DND-41 (cell line): ENCODE measurements at regions not wholly inside any gene's neighbourhood (a gene's known extent, or its start where the extent isn't known, plus 50 kb on each side); places are given as distances from the start of the nearest gene placed in this dataset.

ENCODE experiments used
- ATAC-seq: fragments of 200-7000 bp; cut with Tn5 transposase; 3 replicates; pipeline ENCODE4 v1.9.1; 2021; ENCODE audit warnings: low read depth; ENCODE audit not compliant: insufficient read depth
- DNase-seq: peaks from one replicate; pipeline ENCODE4 v3.0.0-alpha.2; 2020
- H2AFZ ChIP-seq: 2 replicates; pipeline ENCODE4 v1.6.0; 2012; ENCODE audit warnings: low read depth, low read length
- H3K27ac ChIP-seq: 2 replicates; pipeline ENCODE4 v1.5.1; 2012; ENCODE audit warnings: low read length, inconsistent platforms
- H3K27me3 ChIP-seq: fragments of 200-600 bp; sonication (generic); 2 replicates; pipeline ENCODE4 v1.6.0; 2012; ENCODE audit warnings: low read length, mild to moderate bottlenecking, inconsistent platforms; ENCODE audit not compliant: insufficient read depth, poor library complexity
- H3K36me3 ChIP-seq: 2 replicates; pipeline ENCODE4 v1.5.1; 2012; ENCODE audit warnings: low read length, inconsistent platforms; ENCODE audit not compliant: insufficient read depth
- H3K4me1 ChIP-seq: 2 replicates; pipeline ENCODE4 v1.5.1; 2012; ENCODE audit warnings: mild to moderate bottlenecking, low read length; ENCODE audit not compliant: insufficient read depth
- H3K4me2 ChIP-seq: 2 replicates; pipeline ENCODE4 v1.6.0; 2012; ENCODE audit warnings: mild to moderate bottlenecking, moderate library complexity, low read length, inconsistent platforms; ENCODE audit not compliant: insufficient read depth
- H3K4me3 ChIP-seq, 2 experiments: fragments of 200-600 bp in 1 of 2; shearing (Covaris generic) in 1 of 2; 2 replicates each; pipeline ENCODE4 v1.5.1; 2012 to 2016; ENCODE audit warnings: inconsistent platforms in 2 of 2, low read length in 2 of 2, mild to moderate bottlenecking in 2 of 2, low read depth in 1 of 2, moderate library complexity in 1 of 2
- H3K79me2 ChIP-seq: 2 replicates; pipeline ENCODE4 v1.6.0; 2012; ENCODE audit warnings: low read length, inconsistent platforms; ENCODE audit not compliant: insufficient read depth
- H3K9ac ChIP-seq: 2 replicates; pipeline ENCODE4 v1.6.0; 2012; ENCODE audit warnings: low read depth, mild to moderate bottlenecking, inconsistent platforms, low read length, moderate library complexity
- H3K9me3 ChIP-seq: 2 replicates; pipeline ENCODE4 v1.5.1; 2012; ENCODE audit warnings: low read length, moderate library complexity, mild to moderate bottlenecking, inconsistent platforms; ENCODE audit not compliant: insufficient read depth, severe bottlenecking
- H4K20me1 ChIP-seq: 2 replicates; pipeline ENCODE4 v1.6.0; 2012; ENCODE audit warnings: low read length; ENCODE audit not compliant: insufficient read depth
- EZH2 ChIP-seq: IDR thresholded peaks from 3 replicates; pipeline ENCODE4 v1.6.1; 2012; ENCODE audit warnings: borderline replicate concordance, low read depth, mild to moderate bottlenecking, moderate library complexity, low read length, inconsistent platforms; ENCODE audit not compliant: severe bottlenecking
- TF ChIP-seq, protein P1 (sequence below): IDR thresholded peaks from 2 replicates; pipeline ENCODE4 v1.5.1; 2012; ENCODE audit warnings: borderline replicate concordance, low read length, moderate library complexity, mild to moderate bottlenecking; ENCODE audit not compliant: poor library complexity, severe bottlenecking; ENCODE audit errors: extremely low read depth

GRCh38 chr1:82269431-82269830 lies 468.7 kb downstream of the ADGRL2 start:
- DNase-seq, result no peak
- TF ChIP-seq, protein P1, sequence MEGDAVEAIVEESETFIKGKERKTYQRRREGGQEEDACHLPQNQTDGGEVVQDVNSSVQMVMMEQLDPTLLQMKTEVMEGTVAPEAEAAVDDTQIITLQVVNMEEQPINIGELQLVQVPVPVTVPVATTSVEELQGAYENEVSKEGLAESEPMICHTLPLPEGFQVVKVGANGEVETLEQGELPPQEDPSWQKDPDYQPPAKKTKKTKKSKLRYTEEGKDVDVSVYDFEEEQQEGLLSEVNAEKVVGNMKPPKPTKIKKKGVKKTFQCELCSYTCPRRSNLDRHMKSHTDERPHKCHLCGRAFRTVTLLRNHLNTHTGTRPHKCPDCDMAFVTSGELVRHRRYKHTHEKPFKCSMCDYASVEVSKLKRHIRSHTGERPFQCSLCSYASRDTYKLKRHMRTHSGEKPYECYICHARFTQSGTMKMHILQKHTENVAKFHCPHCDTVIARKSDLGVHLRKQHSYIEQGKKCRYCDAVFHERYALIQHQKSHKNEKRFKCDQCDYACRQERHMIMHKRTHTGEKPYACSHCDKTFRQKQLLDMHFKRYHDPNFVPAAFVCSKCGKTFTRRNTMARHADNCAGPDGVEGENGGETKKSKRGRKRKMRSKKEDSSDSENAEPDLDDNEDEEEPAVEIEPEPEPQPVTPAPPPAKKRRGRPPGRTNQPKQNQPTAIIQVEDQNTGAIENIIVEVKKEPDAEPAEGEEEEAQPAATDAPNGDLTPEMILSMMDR, result no peak
- no peak for TF ChIP-seq EZH2
- H3K27ac ChIP-seq, result no peak overlapping the region
- no peaks in the 10 kb centered on the region for H3K4me1 ChIP-seq
- H3K79me2 ChIP-seq, result no peaks in the 10 kb centered on the region
- H4K20me1 ChIP-seq, result no peaks in the 10 kb centered on the region
- no peak overlapping the region for H3K9ac ChIP-seq
- H3K4me3 ChIP-seq, result no peak overlapping the region
- no peak overlapping the region for H3K4me2 ChIP-seq
- no peak for ATAC-seq
- no peaks in the 10 kb centered on the region for H3K27me3 ChIP-seq
- no peaks in the 10 kb centered on the region for H3K36me3 ChIP-seq
- H2AFZ ChIP-seq, result no peak overlapping the region
- H3K9me3 ChIP-seq, result no peaks in the 10 kb centered on the region

- ATAC-seq (no peak), DNase-seq (no peak)
- H4K20me1 ChIP-seq, result no peaks in the 10 kb centered on the region
- no peak for TF ChIP-seq EZH2
- TF ChIP-seq, protein P1, result no peak
- H3K27ac ChIP-seq, result no peak overlapping the region
- H3K9me3 ChIP-seq, result no peaks in the 10 kb centered on the region
- no peaks in the 10 kb centered on the region for H3K79me2 ChIP-seq
- no peak overlapping the region for H3K9ac ChIP-seq
- no peak overlapping the region for H3K4me2 ChIP-seq
- no peaks in the 10 kb centered on the region for H3K27me3 ChIP-seq
- no peak overlapping the region for H3K4me3 ChIP-seq
- H3K4me1 ChIP-seq, result no peaks in the 10 kb centered on the region
- no peak overlapping the region for H2AFZ ChIP-seq
- H3K36me3 ChIP-seq, result no peaks in the 10 kb centered on the region
Measured at GRCh38 chr1:82268826-82269225, 468.1 kb downstream of the ADGRL2 start.

GRCh38 chr1:82266351-82266750 lies 465.6 kb downstream of the ADGRL2 start:
- no peak overlapping the region for H2AFZ ChIP-seq
- H3K27me3 ChIP-seq, result no peaks in the 10 kb centered on the region
- H3K4me2 ChIP-seq, result no peak overlapping the region
- no peak overlapping the region for H3K9ac ChIP-seq
- DNase-seq (no peak), ATAC-seq (no peak)
- H3K27ac ChIP-seq, result no peak overlapping the region
- no peaks in the 10 kb centered on the region for H3K36me3 ChIP-seq
- TF ChIP-seq, protein P1, result no peak
- TF ChIP-seq EZH2, result no peak
- no peaks in the 10 kb centered on the region for H3K4me1 ChIP-seq
- H3K4me3 ChIP-seq, result no peak overlapping the region
- no peaks in the 10 kb centered on the region for H3K9me3 ChIP-seq
- no peaks in the 10 kb centered on the region for H3K79me2 ChIP-seq
- H4K20me1 ChIP-seq, result no peaks in the 10 kb centered on the region

DNA sequence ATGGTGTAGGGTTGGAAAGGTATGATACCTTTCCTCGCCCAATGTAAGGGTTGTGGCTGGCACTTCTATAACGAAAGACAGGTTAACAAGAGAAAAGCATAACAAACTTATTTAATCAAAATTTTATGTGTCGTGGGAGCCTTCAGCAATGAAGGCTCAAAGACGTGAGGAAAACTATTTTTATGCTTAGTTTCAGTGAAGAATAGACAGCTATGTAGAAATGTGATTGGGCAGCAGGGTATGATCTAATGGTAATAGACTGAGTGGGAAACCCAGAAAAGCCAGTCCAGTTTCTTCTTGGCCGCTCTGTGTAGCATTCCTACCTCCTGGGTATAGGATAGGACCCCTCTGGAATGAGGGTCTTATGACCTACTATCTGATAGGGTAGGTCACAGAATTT lies 464.7 kb downstream of the ADGRL2 start:
- Histone ChIP-seq H3K4me1 (no peaks in the 10 kb centered on the region), H3K79me2 (no peaks in the 10 kb centered on the region), H3K9ac (no peak overlapping the region), H3K4me3 (no peak overlapping the region), H3K36me3 (no peaks in the 10 kb centered on the region), H2AFZ (no peak overlapping the region), H3K9me3 (no peaks in the 10 kb centered on the region), H3K27ac (no peak overlapping the region), H4K20me1 (no peaks in the 10 kb centered on the region), H3K4me2 (no peak overlapping the region), H3K27me3 (no peaks in the 10 kb centered on the region)
- DNase-seq (no peak), ATAC-seq (no peak)
- TF ChIP-seq, protein P1, result no peak
- TF ChIP-seq EZH2, result no peak
